Common myeloid progenitor, CD34-positive (primary cell): ENCODE measurements at regions not wholly inside any gene's neighbourhood (a gene's known extent, or its start where the extent isn't known, plus 50 kb on each side); places are given as distances from the start of the nearest gene placed in this dataset.

Experiments used
- CTCF ChIA-PET: fragments of 350-600 bp; sonication (Branson Sonifier 250); formaldehyde crosslinking; loops from one replicate; lab custom pipeline; 2021; ENCODE audit warnings: antibody characterized with exemption; lab: Charles Lee
- POLR2A ChIA-PET: fragments of 350-600 bp; sonication (Branson Sonifier 250); formaldehyde crosslinking; loops from one replicate; lab custom pipeline; 2021; ENCODE audit warnings: antibody characterized with exemption; lab: Charles Lee
- DNase-seq, 3 donors: peaks; one replicate each; pipeline versions ENCODE4 v3.0.0 to v3.0.0-alpha.2; 2013
- H3K27ac ChIP-seq, 2 experiments: 1 replicate in 1 of 2; 2 replicates in 1 of 2; pipeline ENCODE4 v1.7.0; 2013; ENCODE audit warnings: inconsistent platforms in 2 of 2, low read length in 2 of 2, mild to moderate bottlenecking in 2 of 2, low read depth in 1 of 2, moderate library complexity in 1 of 2; ENCODE audit not compliant: severe bottlenecking in 2 of 2, insufficient read depth in 1 of 2, poor library complexity in 1 of 2
- H3K27me3 ChIP-seq, 5 experiments: replicated peaks in 2 of 5; 1 replicate in 3 of 5; 2 replicates in 2 of 5; pipeline versions ENCODE4 v1.6.1 to v1.7.0; 2013; ENCODE audit warnings: low read length in 4 of 5, mild to moderate bottlenecking in 2 of 5, moderate library complexity in 2 of 5, inconsistent platforms in 1 of 5; ENCODE audit not compliant: insufficient read depth in 5 of 5, control insufficient read depth in 4 of 5
- H3K36me3 ChIP-seq, 4 experiments: 1 replicate in 2 of 4; 2 replicates in 2 of 4; pipeline versions ENCODE4 v1.6.1 to v1.7.0; 2013; ENCODE audit warnings: low read length in 3 of 4, control low read depth in 1 of 4, mild to moderate bottlenecking in 1 of 4; ENCODE audit not compliant: control insufficient read depth in 4 of 4, insufficient read depth in 4 of 4
- H3K4me1 ChIP-seq, 4 experiments: 1 replicate in 3 of 4; 2 replicates in 1 of 4; pipeline versions ENCODE4 v1.6.1 to v1.7.1; 2013; ENCODE audit warnings: low read length in 3 of 4, mild to moderate bottlenecking in 3 of 4, control low read depth in 1 of 4, inconsistent platforms in 1 of 4, moderate library complexity in 1 of 4; ENCODE audit not compliant: control insufficient read depth in 4 of 4, insufficient read depth in 4 of 4; ENCODE audit errors: control extremely low read depth in 1 of 4
- H3K4me3 ChIP-seq, 7 experiments: 1 replicate in 4 of 7; 2 replicates in 3 of 7; pipeline versions ENCODE4 v1.5.1 to v1.7.0; 2013; ENCODE audit warnings: mild to moderate bottlenecking in 7 of 7, low read length in 6 of 7, moderate library complexity in 6 of 7, inconsistent platforms in 2 of 7, low read depth in 2 of 7, control low read depth in 1 of 7; ENCODE audit not compliant: insufficient read depth in 4 of 7, control insufficient read depth in 1 of 7; ENCODE audit errors: extremely low read depth in 1 of 7
- H3K9me3 ChIP-seq, 5 experiments: 1 replicate in 4 of 5; 2 replicates in 1 of 5; pipeline versions ENCODE4 v1.6.1 to v1.7.1; 2013; ENCODE audit warnings: low read length in 4 of 5, mild to moderate bottlenecking in 2 of 5, inconsistent platforms in 1 of 5, low read depth in 1 of 5, moderate library complexity in 1 of 5; ENCODE audit not compliant: control insufficient read depth in 4 of 5, insufficient read depth in 2 of 5; ENCODE audit errors: control extremely low read depth in 1 of 5
- WGBS: methylation state at CpG from one replicate; pipeline ENCODE4 v1.1.5; 2013; ENCODE audit not compliant: insufficient coverage; 5-methylcytosine and 5-hydroxymethylcytosine counted together

DNA sequence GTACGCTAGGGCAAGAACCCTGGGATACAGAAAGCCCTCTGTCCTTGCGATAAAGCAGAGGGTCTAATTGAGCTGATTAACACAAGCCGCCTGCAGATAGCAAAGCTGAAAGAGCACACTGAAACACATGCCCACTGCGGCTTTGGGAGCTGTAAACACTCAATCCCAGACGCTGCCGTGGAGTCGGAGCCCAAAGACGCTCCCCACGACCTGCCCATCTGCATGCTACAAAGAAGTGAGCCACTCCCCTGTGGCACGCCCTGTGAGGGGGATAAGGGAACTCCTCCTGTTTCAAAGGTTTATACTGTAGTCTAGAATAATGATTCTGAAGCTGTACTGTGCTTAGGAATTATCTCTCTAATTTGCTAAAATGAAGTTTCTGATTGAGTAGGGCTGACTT, 985.6 kb upstream of the GHITM start:
- H3K4me1 ChIP-seq, result no peaks in the 10 kb centered on the region
- WGBS, result 88% methylated on average over 10 of the region's 10 CpGs
- no peaks in the 10 kb centered on the region for H3K27me3 ChIP-seq
- ChIA-PET POLR2A (no interaction called here), CTCF (no interaction called here)
- H3K9me3 ChIP-seq, result peaks cover 0 to 3% (median 0%) of the 10 kb centered on the region in 5 experiments
- H3K4me3 ChIP-seq, result no peak overlapping the region
- H3K36me3 ChIP-seq, result no peaks in the 10 kb centered on the region
- H3K27ac ChIP-seq, result no peak overlapping the region
- DNase-seq, result no peak

DNA sequence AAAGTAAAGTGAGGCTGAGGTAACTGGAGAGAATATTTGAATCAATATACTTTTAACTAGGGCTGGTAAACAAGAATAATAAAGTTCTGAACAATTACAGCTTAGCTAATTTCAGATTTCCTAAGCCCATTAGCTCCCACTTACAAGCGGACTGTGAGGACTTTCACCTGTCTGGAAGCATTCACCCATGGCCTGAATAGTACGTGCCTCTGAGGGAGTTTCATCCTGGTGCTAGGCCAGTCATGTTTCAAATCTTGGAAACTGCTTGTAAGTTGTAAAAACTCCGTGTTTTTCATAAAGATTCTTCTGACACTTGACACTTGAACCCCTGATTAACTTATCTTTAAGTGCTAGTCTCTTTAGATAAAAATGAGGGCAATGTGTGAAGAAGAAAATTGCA, 975.2 kb upstream of the GHITM start:
- Histone ChIP-seq H3K36me3 (no peaks in the 10 kb centered on the region), H3K4me3 (no peak overlapping the region), H3K27me3 (peaks cover 0 to 2% (median 0%) of the 10 kb centered on the region in 5 experiments), H3K27ac (no peak overlapping the region), H3K9me3 (no peaks in the 10 kb centered on the region), H3K4me1 (no peaks in the 10 kb centered on the region)
- WGBS, result 83% methylated on average over 2 of the region's 3 CpGs
- no peak for DNase-seq
- ChIA-PET CTCF (no interaction called here), POLR2A (no interaction called here)

DNA sequence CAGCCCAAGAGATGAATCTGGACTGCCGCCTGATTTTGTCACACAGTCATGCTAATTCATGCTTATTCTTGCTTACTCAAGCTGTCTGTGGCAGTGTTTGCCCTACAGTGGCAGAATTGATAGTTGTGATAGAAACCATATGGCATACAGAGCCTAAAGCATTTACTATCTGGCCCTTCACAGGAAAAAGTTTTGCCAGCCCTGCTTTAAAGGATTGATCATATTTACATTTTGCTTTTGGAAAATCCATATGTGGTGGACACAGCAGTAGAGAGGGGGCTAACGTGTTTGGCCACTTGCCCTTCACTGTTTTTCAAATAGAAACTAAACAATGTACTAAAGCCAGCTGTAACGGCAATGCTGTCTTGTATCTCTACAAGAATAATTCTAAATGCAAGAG, 974.0 kb upstream of the GHITM start:
- Histone ChIP-seq H3K4me1 (no peaks in the 10 kb centered on the region), H3K27ac (no peak overlapping the region), H3K4me3 (no peak overlapping the region), H3K27me3 (peaks cover 0 to 2% (median 0%) of the 10 kb centered on the region in 5 experiments), H3K36me3 (no peaks in the 10 kb centered on the region), H3K9me3 (no peaks in the 10 kb centered on the region)
- POLR2A ChIA-PET, result no interaction called here
- no peak for DNase-seq
- WGBS, result 80% methylated on average over 1 of the region's 3 CpGs
- CTCF ChIA-PET, result no interaction called here

DNA sequence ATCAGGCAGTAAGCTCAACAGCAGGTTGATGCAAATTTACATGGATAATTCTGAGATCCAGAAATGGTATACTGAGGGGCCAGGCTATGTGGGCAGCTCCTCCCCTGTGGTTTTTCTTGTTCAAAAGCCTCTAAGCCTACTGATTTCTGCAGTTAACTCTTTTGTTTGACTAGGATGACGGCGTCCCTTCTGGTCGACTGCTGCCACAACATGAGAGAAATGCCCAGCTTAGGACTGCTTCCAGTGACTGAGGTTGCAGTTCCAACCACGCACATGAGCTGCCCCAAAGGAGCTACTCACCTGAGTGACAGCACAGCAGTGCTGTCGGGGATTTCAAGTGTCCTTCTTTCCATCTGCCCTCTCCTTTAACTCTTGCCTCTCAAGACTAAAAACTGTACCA, 973.0 kb upstream of the GHITM start:
- no peak for DNase-seq
- H3K9me3 ChIP-seq, result no peaks in the 10 kb centered on the region
- ChIA-PET CTCF (no interaction called here), POLR2A (no interaction called here)
- no peak overlapping the region for H3K4me3 ChIP-seq
- 32% methylated on average over 4 of the region's 5 CpGs for WGBS
- no peak overlapping the region for H3K27ac ChIP-seq
- H3K27me3 ChIP-seq, result peaks cover 0 to 2% (median 0%) of the 10 kb centered on the region in 5 experiments
- no peaks in the 10 kb centered on the region for H3K4me1 ChIP-seq
- H3K36me3 ChIP-seq, result no peaks in the 10 kb centered on the region

GRCh38 chr10:83167081-83167480, 972.2 kb upstream of the GHITM start:
- DNase-seq, result no peak
- Histone ChIP-seq H3K4me1 (no peaks in the 10 kb centered on the region), H3K36me3 (no peaks in the 10 kb centered on the region), H3K27ac (no peak overlapping the region), H3K4me3 (no peak overlapping the region), H3K27me3 (peaks cover 0 to 2% (median 0%) of the 10 kb centered on the region in 5 experiments), H3K9me3 (no peaks in the 10 kb centered on the region)
- ChIA-PET CTCF (no interaction called here), POLR2A (no interaction called here)
- 76% methylated on average over 4 of the region's 4 CpGs for WGBS

GRCh38 chr10:83176901-83177300, 962.4 kb upstream of the GHITM start:
- no peaks in the 10 kb centered on the region for H3K36me3 ChIP-seq
- ChIA-PET POLR2A (interaction anchor here (0.6 kb wide), 1 partner anchor 88 kb away, joined by 3 read pairs; no protein-coding TSS in a partner anchor), CTCF (no interaction called here)
- no peak overlapping the region for H3K4me3 ChIP-seq
- no CpG with 5 or more reads among the region's 2 CpGs for WGBS
- H3K4me1 ChIP-seq, result no peaks in the 10 kb centered on the region
- H3K27ac ChIP-seq, result no peak overlapping the region
- no peaks in the 10 kb centered on the region for H3K9me3 ChIP-seq
- H3K27me3 ChIP-seq, result no peaks in the 10 kb centered on the region
- no peak for DNase-seq

- H3K9me3 ChIP-seq, result no peaks in the 10 kb centered on the region
- ChIA-PET CTCF (no interaction called here), POLR2A (no interaction called here)
- H3K4me3 ChIP-seq, result no peak overlapping the region
- no peak overlapping the region for H3K27ac ChIP-seq
- H3K4me1 ChIP-seq, result no peaks in the 10 kb centered on the region
- H3K36me3 ChIP-seq, result no peaks in the 10 kb centered on the region
- no peak for DNase-seq
- no peaks in the 10 kb centered on the region for H3K27me3 ChIP-seq
Observed at GRCh38 chr10:83178526-83178925, 960.8 kb upstream of the GHITM start.
